GM12878 (cell line): ENCODE measurements at regions not wholly inside any gene's neighbourhood (a gene's known extent, or its start where the extent isn't known, plus 50 kb on each side); places are given as distances from the start of the nearest gene placed in this dataset.

Experiments
- ATAC-seq: fragments of 200-7000 bp; cut with Tn5 transposase; 3 replicates; pipeline ENCODE4 v1.9.1; 2020; ENCODE audit warnings: mild to moderate bottlenecking, moderate library complexity
- BruUV-seq: library from RNA; stranded (reverse); fragments of 400-500 nt; replicated peaks from 2 replicates; lab custom pipeline; 2021; lab: Mats Ljungman, UMichigan
- CTCF ChIA-PET: fragments of 300-600 bp; sonication (Branson Sonifier 250); formaldehyde crosslinking; extraction: SDS; loops from one replicate; lab custom pipeline; 2021; ENCODE audit warnings: inconsistent platforms; lab: Yijun Ruan, JAX
- POLR2A ChIA-PET: fragments of 350-600 bp; formaldehyde crosslinking; extraction: SDS; loops from one replicate; lab custom pipeline; 2021; ENCODE audit warnings: inconsistent platforms; lab: Charles Lee
- RAD21 ChIA-PET: fragments of 300-600 bp; sonication (Branson Sonifier 250); formaldehyde crosslinking; loops from one replicate; lab custom pipeline; 2023; ENCODE audit warnings: antibody characterized with exemption; ENCODE audit not compliant: unreplicated experiment; lab: Charles Lee
- SMC1A ChIA-PET: fragments of 300-600 bp; sonication (Branson Sonifier 250); formaldehyde crosslinking; loops from one replicate; lab custom pipeline; 2023; ENCODE audit not compliant: unreplicated experiment, uncharacterized antibody; lab: Charles Lee
- DNase-seq: peaks from one replicate; pipeline ENCODE4 v3.0.0-alpha.2; 2011; ENCODE audit warnings: low read depth, low spot score
- FAIRE-seq: peaks from 3 replicates; lab custom pipeline; 2011; peaks lifted over from hg19 to GRCh38; lab: Jason Lieb, UNC
- H2AFZ ChIP-seq: 2 replicates; pipeline ENCODE4 v1.6.0; 2011; ENCODE audit warnings: low read depth, low read length, control low read depth; ENCODE audit not compliant: control insufficient read depth
- H3K27ac ChIP-seq: 2 replicates; pipeline ENCODE4 v1.5.1; 2011; ENCODE audit warnings: control low read depth; ENCODE audit not compliant: control insufficient read depth, insufficient read depth
- H3K27me3 ChIP-seq, 2 experiments: replicated peaks in 1 of 2; 2 replicates each; pipeline versions ENCODE4 v1.6.0 to v1.6.1; 2011; ENCODE audit warnings: low read length in 1 of 2; ENCODE audit not compliant: control insufficient read depth in 2 of 2, insufficient read depth in 2 of 2
- H3K36me3 ChIP-seq, 2 experiments: 2 replicates each; pipeline ENCODE4 v1.5.1; 2011; ENCODE audit warnings: low read length in 1 of 2; ENCODE audit not compliant: control insufficient read depth in 2 of 2, insufficient read depth in 2 of 2
- H3K4me1 ChIP-seq: 2 replicates; pipeline ENCODE4 v1.6.1; 2011; ENCODE audit warnings: mild to moderate bottlenecking, low read length, moderate library complexity, mixed read lengths; ENCODE audit not compliant: control insufficient read depth, insufficient read depth
- H3K4me2 ChIP-seq: 2 replicates; pipeline ENCODE4 v1.6.0; 2011; ENCODE audit warnings: control low read depth; ENCODE audit not compliant: control insufficient read depth, insufficient read depth
- H3K4me3 ChIP-seq: fragments of 200-600 bp; sonication (generic); 2 replicates; pipeline ENCODE4 v1.5.1; 2016
- H3K79me2 ChIP-seq: 2 replicates; pipeline ENCODE4 v1.6.0; 2011; ENCODE audit warnings: low read length; ENCODE audit not compliant: control insufficient read depth, insufficient read depth
- H3K9ac ChIP-seq: 2 replicates; pipeline ENCODE4 v1.8.0; 2011; ENCODE audit warnings: low read length, control low read depth, mixed read lengths; ENCODE audit not compliant: control insufficient read depth, insufficient read depth
- H3K9me3 ChIP-seq: replicated peaks from 3 replicates; pipeline ENCODE4 v1.5.1; 2011; ENCODE audit warnings: mild to moderate bottlenecking, low read length; ENCODE audit not compliant: control insufficient read depth, insufficient read depth
- H4K20me1 ChIP-seq: 2 replicates; pipeline ENCODE4 v1.6.0; 2011; ENCODE audit not compliant: control insufficient read depth, insufficient read depth
- BCL3 ChIP-seq: IDR thresholded peaks from 2 replicates; pipeline ENCODE4 v1.6.1; 2011; ENCODE audit warnings: borderline replicate concordance, low read depth, mild to moderate bottlenecking, moderate library complexity, low read length; ENCODE audit not compliant: insufficient read depth, poor library complexity, severe bottlenecking
- CBX3 ChIP-seq: fragments of 200-600 bp; sonication (generic); IDR thresholded peaks from 2 replicates; pipeline ENCODE4 v1.6.1; 2016; ENCODE audit warnings: low read depth, borderline replicate concordance
- CTCF ChIP-seq, 3 experiments: IDR thresholded peaks in 2 of 3; conservative IDR thresholded peaks in 1 of 3; 2 replicates each; pipeline ENCODE4 v1.5.1; 2011; ENCODE audit warnings: low read depth in 3 of 3, low read length in 3 of 3, mild to moderate bottlenecking in 3 of 3, control low read depth in 2 of 3, moderate library complexity in 2 of 3, inconsistent platforms in 1 of 3, mixed read lengths in 1 of 3; ENCODE audit not compliant: control insufficient read depth in 2 of 3, insufficient read depth in 1 of 3; ENCODE audit errors: extremely low read depth in 1 of 3
- ELK1 ChIP-seq: IDR thresholded peaks from 2 replicates; pipeline ENCODE4 v1.6.1; 2012; ENCODE audit warnings: low read depth, low read length, improper control_type of control experiment
- JUNB ChIP-seq: IDR thresholded peaks from 2 replicates; pipeline ENCODE4 v1.6.1; 2016; ENCODE audit warnings: antibody characterized with exemption, mild to moderate bottlenecking
- KLF5 ChIP-seq: fragments of 450-650 bp; IDR thresholded peaks from 2 replicates; pipeline ENCODE4 v1.6.1; 2014; ENCODE audit warnings: mild to moderate bottlenecking; ENCODE audit not compliant: partially characterized antibody
- NFIC ChIP-seq: IDR thresholded peaks from 2 replicates; pipeline ENCODE4 v1.6.1; 2012; ENCODE audit warnings: low read depth, mild to moderate bottlenecking, inconsistent platforms, low read length, moderate library complexity
- PKNOX1 ChIP-seq: fragments of 450-650 bp; IDR thresholded peaks from 2 replicates; pipeline ENCODE4 v1.6.1; 2016; ENCODE audit warnings: mild to moderate bottlenecking
- POLR2A ChIP-seq: IDR thresholded peaks from 2 replicates; pipeline ENCODE4 v1.6.1; 2011; ENCODE audit warnings: low read depth, mild to moderate bottlenecking, low read length
- RELB ChIP-seq: fragments of 450-650 bp; IDR thresholded peaks from 2 replicates; pipeline ENCODE4 v1.6.1; 2017; ENCODE audit warnings: low read depth, mild to moderate bottlenecking, moderate library complexity
- SUZ12 ChIP-seq: fragments of 200-600 bp; sonication (generic); IDR thresholded peaks from one replicate; pipeline ENCODE4 v1.6.1; 2018; ENCODE audit warnings: antibody characterized with exemption, mild to moderate bottlenecking; ENCODE audit not compliant: unreplicated experiment
- USF2 ChIP-seq: IDR thresholded peaks from 2 replicates; pipeline ENCODE4 v1.6.1; 2011; ENCODE audit warnings: low read depth, low read length, improper control_type of control experiment, borderline replicate concordance
- WGBS: methylation state at CpG from one replicate; pipeline ENCODE4 v1.1.6; 2016; ENCODE audit warnings: low lambda C conversion rate; ENCODE audit not compliant: insufficient replicate concordance, insufficient coverage; ENCODE audit errors: missing lambda C conversion rate; 5-methylcytosine and 5-hydroxymethylcytosine counted together
- in situ Hi-C: fragments of 300-500 bp; cut with MboI; formaldehyde crosslinking; loops from 9 replicates; pipeline ENCODE4 v1.14.3; 2018; ENCODE audit warnings: mixed read lengths
- intact Hi-C: fragments of 100-400 bp; cut with micrococcal nuclease; formaldehyde crosslinking; loops from one replicate; pipeline ENCODE4 v1.14.2; 2022; ENCODE audit not compliant: unreplicated experiment

GRCh38 chrX:125710403-125711062 lies 390.9 kb downstream of the TEX13C start (continued):
- no peak for TF ChIP-seq CTCF (IDR thresholded peaks at IDR 0.05 in 2 of 3, conservative IDR thresholded peaks at IDR 0.05 in 1 of 3; ENCODE audit: control insufficient read depth in 2 of 3, extremely low read depth in 1 of 3, insufficient read depth in 1 of 3, low read depth in 3 of 3, low read length in 3 of 3)
- TF ChIP-seq PKNOX1, result no peak

GRCh38 chrX:125711103-125711502 lies 391.4 kb downstream of the TEX13C start:
- Histone ChIP-seq H3K4me2 (no peak overlapping the region), H3K36me3 (no peaks in the 10 kb centered on the region), H2AFZ (no peak overlapping the region), H3K27ac (no peak overlapping the region), H4K20me1 (no peaks in the 10 kb centered on the region), H3K9me3 (no peaks in the 10 kb centered on the region), H3K4me3 (no peak overlapping the region), H3K4me1 (no peaks in the 10 kb centered on the region), H3K9ac (no peak overlapping the region), H3K79me2 (no peaks in the 10 kb centered on the region), H3K27me3 (no peaks in the 10 kb centered on the region)
- no TSS peak for BruUV-seq
- ChIA-PET SMC1A (no interaction called here), CTCF (no interaction called here), RAD21 (no interaction called here), POLR2A (no interaction called here)
- DNase-seq (no peak), FAIRE-seq (no peak), ATAC-seq (no peak)
- in situ Hi-C loops (no loop called here), intact Hi-C loops (no loop called here)
- WGBS, result 50% methylated on average over 1 of the region's 1 CpG
- TF ChIP-seq CBX3 (no peak), SUZ12 (no peak), ELK1 (no peak), RELB (no peak), BCL3 (no peak), USF2 (no peak), POLR2A (no peak), NFIC (no peak), KLF5 (no peak), JUNB (no peak)
